OCI-LY7 (cell line): ENCODE measurements at regions not wholly inside any gene's neighbourhood (a gene's known extent, or its start where the extent isn't known, plus 50 kb on each side); places are given as distances from the start of the nearest gene placed in this dataset.

Source experiments
- EZH2phosphoT487 ChIP-seq: fragments of 200-600 bp; sonication (generic); IDR thresholded peaks from 2 replicates; pipeline ENCODE4 v1.6.1; 2018; ENCODE audit warnings: low read depth, borderline replicate concordance, mild to moderate bottlenecking, mixed run types, antibody characterized with exemption, low read length, moderate library complexity, mixed read lengths
- TF ChIP-seq, protein P1 (sequence below): fragments of 200-600 bp; sonication (generic); conservative IDR thresholded peaks from 2 replicates; pipeline ENCODE4 v1.5.1; 2014; ENCODE audit warnings: mild to moderate bottlenecking, antibody characterized with exemption, low read length, moderate library complexity, mixed read lengths

DNA sequence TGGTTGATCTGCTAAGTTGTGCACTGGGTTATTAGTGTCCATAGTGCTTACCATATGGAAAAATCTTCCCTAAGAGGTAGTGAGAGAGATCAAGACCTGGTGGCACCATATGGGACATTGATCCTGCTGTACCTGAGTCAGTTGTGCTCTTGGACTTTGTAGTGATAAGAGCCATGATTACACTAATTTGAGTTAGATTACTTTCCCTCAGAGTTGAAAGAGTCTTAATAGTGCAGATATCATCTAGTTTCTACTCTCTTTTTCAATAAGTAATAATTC lies 114.2 kb downstream of the KCNE4 start:
- TF ChIP-seq, protein P1, sequence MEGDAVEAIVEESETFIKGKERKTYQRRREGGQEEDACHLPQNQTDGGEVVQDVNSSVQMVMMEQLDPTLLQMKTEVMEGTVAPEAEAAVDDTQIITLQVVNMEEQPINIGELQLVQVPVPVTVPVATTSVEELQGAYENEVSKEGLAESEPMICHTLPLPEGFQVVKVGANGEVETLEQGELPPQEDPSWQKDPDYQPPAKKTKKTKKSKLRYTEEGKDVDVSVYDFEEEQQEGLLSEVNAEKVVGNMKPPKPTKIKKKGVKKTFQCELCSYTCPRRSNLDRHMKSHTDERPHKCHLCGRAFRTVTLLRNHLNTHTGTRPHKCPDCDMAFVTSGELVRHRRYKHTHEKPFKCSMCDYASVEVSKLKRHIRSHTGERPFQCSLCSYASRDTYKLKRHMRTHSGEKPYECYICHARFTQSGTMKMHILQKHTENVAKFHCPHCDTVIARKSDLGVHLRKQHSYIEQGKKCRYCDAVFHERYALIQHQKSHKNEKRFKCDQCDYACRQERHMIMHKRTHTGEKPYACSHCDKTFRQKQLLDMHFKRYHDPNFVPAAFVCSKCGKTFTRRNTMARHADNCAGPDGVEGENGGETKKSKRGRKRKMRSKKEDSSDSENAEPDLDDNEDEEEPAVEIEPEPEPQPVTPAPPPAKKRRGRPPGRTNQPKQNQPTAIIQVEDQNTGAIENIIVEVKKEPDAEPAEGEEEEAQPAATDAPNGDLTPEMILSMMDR, result no peak
- TF ChIP-seq EZH2phosphoT487, result no peak
